ENCODE measurements at regions not wholly inside any gene's neighbourhood (a gene's known extent, or its start where the extent isn't known, plus 50 kb on each side); places are given as distances from the start of the nearest gene placed in this dataset.

DNA sequence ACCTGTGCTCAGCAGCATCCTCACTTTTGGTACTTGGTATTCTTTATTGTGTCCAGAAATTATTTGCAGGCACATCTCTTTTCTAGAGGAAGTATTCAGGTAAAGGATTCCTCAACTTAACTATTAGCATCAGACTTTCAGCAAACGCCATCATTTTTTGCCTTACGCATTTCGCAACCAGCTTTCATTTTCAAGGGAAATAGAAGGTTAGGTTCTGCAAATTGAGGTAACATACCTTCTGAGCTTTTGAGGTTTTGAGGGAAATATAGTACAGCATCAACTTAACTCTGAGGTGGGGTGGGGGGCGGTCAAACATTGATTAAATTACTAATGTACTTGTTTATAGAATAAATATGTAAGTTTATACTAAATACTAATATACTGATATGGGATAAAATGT is 243.6 kb upstream of the RIMS1 start:
- Histone ChIP-seq H3K9me2 (replicated peaks; ENCODE audit: insufficient read depth, low read length) (no peaks in the 10 kb centered on the region), H3K27me3 (replicated peaks; ENCODE audit: insufficient read depth, low read length) (no peaks in the 10 kb centered on the region), H4K20me1 (ENCODE audit: insufficient read depth, low read length) (no peaks in the 10 kb centered on the region), H3K79me2 (ENCODE audit: low read length) (no peaks in the 10 kb centered on the region), H3K4me2 (ENCODE audit: low read depth, low read length) (no peak overlapping the region), H3K36me3 (replicated peaks; ENCODE audit: insufficient read depth, low read length) (no peaks in the 10 kb centered on the region), H3K27ac (ENCODE audit: low read length) (no peak overlapping the region), H3K4me1 (ENCODE audit: low read length) (no peaks in the 10 kb centered on the region), H3F3A (ENCODE audit: insufficient read depth, low read length) (no peaks in the 10 kb centered on the region), H3K9ac (ENCODE audit: low read length) (no peak overlapping the region), H2AFZ (ENCODE audit: low read length) (no peak overlapping the region), H3K9me3 (replicated peaks; ENCODE audit: insufficient read depth, low read length) (no peaks in the 10 kb centered on the region; the same call in 1 of the 2 replicates), H3K4me3 (ENCODE audit: low read length) (no peak overlapping the region)
- TF ChIP-seq EZH2phosphoT487 (IDR thresholded peaks at IDR 0.05; ENCODE audit: low read length) (no peak), EZH2 (optimal IDR thresholded peaks at IDR 0.05; ENCODE audit: low read depth, low read length) (no peak)
- TF ChIP-seq, protein P1, sequence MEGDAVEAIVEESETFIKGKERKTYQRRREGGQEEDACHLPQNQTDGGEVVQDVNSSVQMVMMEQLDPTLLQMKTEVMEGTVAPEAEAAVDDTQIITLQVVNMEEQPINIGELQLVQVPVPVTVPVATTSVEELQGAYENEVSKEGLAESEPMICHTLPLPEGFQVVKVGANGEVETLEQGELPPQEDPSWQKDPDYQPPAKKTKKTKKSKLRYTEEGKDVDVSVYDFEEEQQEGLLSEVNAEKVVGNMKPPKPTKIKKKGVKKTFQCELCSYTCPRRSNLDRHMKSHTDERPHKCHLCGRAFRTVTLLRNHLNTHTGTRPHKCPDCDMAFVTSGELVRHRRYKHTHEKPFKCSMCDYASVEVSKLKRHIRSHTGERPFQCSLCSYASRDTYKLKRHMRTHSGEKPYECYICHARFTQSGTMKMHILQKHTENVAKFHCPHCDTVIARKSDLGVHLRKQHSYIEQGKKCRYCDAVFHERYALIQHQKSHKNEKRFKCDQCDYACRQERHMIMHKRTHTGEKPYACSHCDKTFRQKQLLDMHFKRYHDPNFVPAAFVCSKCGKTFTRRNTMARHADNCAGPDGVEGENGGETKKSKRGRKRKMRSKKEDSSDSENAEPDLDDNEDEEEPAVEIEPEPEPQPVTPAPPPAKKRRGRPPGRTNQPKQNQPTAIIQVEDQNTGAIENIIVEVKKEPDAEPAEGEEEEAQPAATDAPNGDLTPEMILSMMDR (IDR thresholded peaks at IDR 0.05; ENCODE audit: low read length): no peak
- no peak for DNase-seq

DNA sequence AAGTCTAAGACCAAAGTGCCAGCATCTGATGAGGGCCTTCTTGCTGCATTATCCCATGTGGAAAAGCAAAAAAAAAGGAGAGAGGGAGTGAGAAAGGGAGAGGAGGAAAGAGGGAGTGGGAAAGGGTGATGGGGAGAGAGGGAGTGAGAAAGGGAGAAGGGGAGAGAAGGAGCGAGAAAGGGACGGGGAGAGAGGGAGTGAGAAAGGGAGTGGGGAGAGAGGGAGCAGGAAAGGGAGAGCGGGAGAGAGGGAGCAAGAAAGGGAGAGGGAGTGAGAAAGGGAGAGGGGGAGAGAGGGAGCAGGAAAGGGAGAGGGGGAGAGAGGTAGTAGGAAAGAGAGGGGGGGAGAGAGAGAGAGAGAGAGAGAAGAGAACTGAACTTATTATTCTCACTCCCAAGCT is 241.1 kb upstream of the RIMS1 start:
- Histone ChIP-seq H3K9me3 (replicated peaks; ENCODE audit: insufficient read depth, low read length) (no peaks in the 10 kb centered on the region; the same call in 1 of the 2 replicates), H3K4me2 (ENCODE audit: low read depth, low read length) (no peak overlapping the region), H3K4me1 (ENCODE audit: low read length) (no peaks in the 10 kb centered on the region), H3K36me3 (replicated peaks; ENCODE audit: insufficient read depth, low read length) (no peaks in the 10 kb centered on the region), H3K9ac (ENCODE audit: low read length) (no peak overlapping the region), H3K27me3 (replicated peaks; ENCODE audit: insufficient read depth, low read length) (no peaks in the 10 kb centered on the region), H3F3A (ENCODE audit: insufficient read depth, low read length) (no peaks in the 10 kb centered on the region), H3K4me3 (ENCODE audit: low read length) (no peak overlapping the region), H3K9me2 (replicated peaks; ENCODE audit: insufficient read depth, low read length) (no peaks in the 10 kb centered on the region), H3K27ac (ENCODE audit: low read length) (no peak overlapping the region), H3K79me2 (ENCODE audit: low read length) (no peaks in the 10 kb centered on the region), H4K20me1 (ENCODE audit: insufficient read depth, low read length) (no peaks in the 10 kb centered on the region), H2AFZ (ENCODE audit: low read length) (no peak overlapping the region)
- no peak for DNase-seq
- TF ChIP-seq EZH2phosphoT487 (IDR thresholded peaks at IDR 0.05; ENCODE audit: low read length): no peak
- TF ChIP-seq EZH2 (optimal IDR thresholded peaks at IDR 0.05; ENCODE audit: low read depth, low read length): no peak
- TF ChIP-seq, protein P1 (IDR thresholded peaks at IDR 0.05; ENCODE audit: low read length): no peak

DNA sequence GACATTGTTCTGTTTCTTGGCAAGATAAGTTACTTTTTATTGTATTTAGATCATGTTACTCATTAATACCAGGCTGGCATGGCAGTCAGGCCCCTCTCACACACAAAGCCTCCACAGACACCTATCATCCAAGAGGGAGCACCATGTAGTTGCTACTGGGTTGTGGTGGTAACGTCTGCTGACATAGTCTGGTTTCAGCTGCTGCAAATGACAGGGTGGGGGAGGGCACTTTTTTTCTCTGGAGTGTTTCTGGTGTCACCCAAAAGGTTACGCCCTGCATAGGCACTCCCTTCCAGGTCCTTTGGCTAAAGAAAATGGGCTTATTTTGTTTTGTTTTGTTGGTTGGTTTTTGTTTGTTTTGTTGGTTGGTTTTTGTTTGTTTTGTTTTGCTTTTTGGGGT is 236.4 kb upstream of the RIMS1 start:
- Histone ChIP-seq H3K36me3 (replicated peaks; ENCODE audit: insufficient read depth, low read length) (no peaks in the 10 kb centered on the region), H3K9me3 (replicated peaks; ENCODE audit: insufficient read depth, low read length) (no peaks in the 10 kb centered on the region), H3K27ac (ENCODE audit: low read length) (no peak overlapping the region), H2AFZ (ENCODE audit: low read length) (no peak overlapping the region), H3K4me2 (ENCODE audit: low read depth, low read length) (no peak overlapping the region), H3K4me3 (ENCODE audit: low read length) (no peak overlapping the region), H3K9me2 (replicated peaks; ENCODE audit: insufficient read depth, low read length) (no peaks in the 10 kb centered on the region), H3K9ac (ENCODE audit: low read length) (no peak overlapping the region), H3K4me1 (ENCODE audit: low read length) (no peaks in the 10 kb centered on the region), H3K27me3 (replicated peaks; ENCODE audit: insufficient read depth, low read length) (no peaks in the 10 kb centered on the region), H3K79me2 (ENCODE audit: low read length) (no peaks in the 10 kb centered on the region), H3F3A (ENCODE audit: insufficient read depth, low read length) (no peaks in the 10 kb centered on the region), H4K20me1 (ENCODE audit: insufficient read depth, low read length) (no peaks in the 10 kb centered on the region)
- no peak for DNase-seq
- TF ChIP-seq, protein P1 (IDR thresholded peaks at IDR 0.05; ENCODE audit: low read length): no peak
- TF ChIP-seq EZH2phosphoT487 (IDR thresholded peaks at IDR 0.05; ENCODE audit: low read length) (no peak), EZH2 (optimal IDR thresholded peaks at IDR 0.05; ENCODE audit: low read depth, low read length) (no peak)

Data from MM.1S (cell line).